ENCODE measurements at regions not wholly inside any gene's neighbourhood (a gene's known extent, or its start where the extent isn't known, plus 50 kb on each side); places are given as distances from the start of the nearest gene placed in this dataset.

DNA sequence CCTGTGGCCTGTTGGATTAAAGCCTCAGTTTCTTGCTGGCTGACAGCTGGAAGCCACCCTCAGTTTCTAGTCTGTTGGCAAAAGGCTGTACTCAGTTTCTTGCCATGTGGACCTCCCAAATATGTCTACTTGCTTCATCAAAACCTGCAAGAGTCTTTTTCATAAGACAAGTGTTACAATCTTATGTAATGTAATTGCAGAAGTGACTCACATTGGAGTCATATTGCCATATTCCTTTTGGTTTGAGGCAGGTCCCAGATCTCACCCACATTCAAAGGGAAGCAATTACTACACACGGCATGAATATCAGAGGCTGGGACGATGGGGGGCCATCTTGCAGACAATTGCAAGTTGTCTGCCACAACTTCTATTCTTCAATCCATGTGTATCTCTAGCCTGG lies 286.7 kb upstream of the IL12B start:
- TF ChIP-seq CTCF (IDR thresholded peaks at IDR 0.05; ENCODE audit: borderline replicate concordance, extremely low read depth, low read length, poor library complexity, severe bottlenecking) (no peak), EZH2 (IDR thresholded peaks at IDR 0.05; ENCODE audit: borderline replicate concordance, low read depth, low read length, severe bottlenecking) (no peak)
